NCI-H2171 (cell line): ENCODE measurements at regions not wholly inside any gene's neighbourhood (a gene's known extent, or its start where the extent isn't known, plus 50 kb on each side); places are given as distances from the start of the nearest gene placed in this dataset.

ENCODE experiments used
- DNase-seq: peaks from one replicate; lab custom pipeline; 2025; lab: John Stamatoyannopoulos, UW

- no peak for DNase-seq
Measured at GRCh38 chr5:20554001-20554400, 566.0 kb upstream of the CDH18 start.

DNA sequence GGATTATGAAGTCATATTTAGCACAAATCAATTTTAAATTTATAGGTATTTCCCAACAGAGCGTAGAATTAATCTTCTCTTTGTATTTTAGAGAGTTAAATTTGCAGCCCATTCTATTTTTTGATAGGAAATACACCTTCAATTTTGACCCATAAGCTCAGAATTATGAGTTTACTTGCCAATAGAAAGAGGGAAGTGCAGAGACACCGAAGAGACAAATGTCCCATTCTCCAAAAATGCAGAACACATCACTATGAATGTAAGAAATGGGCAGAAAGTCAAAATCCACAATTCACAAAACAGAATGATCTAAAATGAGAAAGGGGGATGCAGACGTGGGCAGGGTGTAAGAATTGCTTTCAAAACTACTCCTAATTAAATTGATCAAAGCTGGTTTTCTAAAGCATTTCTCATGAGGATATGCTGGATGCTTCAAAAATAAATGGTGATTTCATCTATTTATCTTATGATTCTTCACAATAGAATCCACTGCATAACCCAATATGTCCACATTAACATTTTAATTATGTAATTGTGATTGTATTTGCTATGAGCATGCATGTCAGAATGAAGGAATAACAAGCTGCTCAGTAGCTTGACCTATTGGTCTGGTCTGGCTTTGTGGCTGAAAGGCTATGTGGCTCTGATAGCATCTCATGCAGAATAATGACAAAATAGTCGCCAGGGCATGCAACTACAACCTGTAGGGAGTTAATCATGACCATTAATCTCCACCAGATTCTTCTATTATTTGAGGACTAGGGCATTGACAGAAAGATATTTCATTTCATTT is 550.1 kb upstream of the CDH18 start:
- DNase-seq, result no peak

DNA sequence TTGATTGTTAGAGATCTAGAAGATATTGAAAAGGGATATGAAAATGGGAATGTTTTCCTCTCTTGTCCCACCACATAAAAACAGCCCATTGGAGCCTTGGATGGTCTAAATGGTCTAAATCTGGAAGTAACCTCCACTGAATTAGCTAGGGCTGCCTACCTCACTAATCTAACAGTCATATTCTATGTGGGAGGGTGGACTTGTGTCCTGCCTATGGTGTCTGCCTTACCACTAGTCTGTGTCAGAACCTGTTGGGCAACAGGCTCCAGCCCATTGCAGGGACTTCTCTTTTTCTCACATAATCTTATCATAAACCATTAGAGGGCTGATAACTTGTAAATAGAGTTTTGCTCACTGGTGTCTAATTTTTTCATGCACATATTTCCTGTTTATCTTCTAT is 548.8 kb upstream of the CDH18 start:
- DNase-seq, result no peak

DNA sequence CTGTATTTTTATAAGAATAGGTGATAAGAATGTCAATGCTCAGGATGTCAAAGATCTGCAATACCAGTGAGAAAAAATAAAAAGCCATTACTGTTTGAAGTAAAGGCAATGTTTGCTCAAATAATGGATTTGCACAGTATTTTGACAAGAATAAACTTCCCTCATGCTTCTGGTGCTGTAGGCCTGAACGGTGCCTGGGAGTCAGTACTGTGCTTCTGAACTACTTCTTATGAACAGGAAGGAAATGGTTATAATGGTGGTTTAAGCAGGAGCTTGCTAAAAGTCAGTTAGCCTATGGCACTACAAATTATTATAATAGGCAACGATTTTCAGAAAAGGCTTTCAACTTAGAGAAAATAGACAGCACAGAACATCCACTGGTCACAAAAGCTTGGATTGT is 548.3 kb upstream of the CDH18 start:
- no peak for DNase-seq

- no peak for DNase-seq
Measured at GRCh38 chr5:20528471-20528870, 540.5 kb upstream of the CDH18 start.

DNA sequence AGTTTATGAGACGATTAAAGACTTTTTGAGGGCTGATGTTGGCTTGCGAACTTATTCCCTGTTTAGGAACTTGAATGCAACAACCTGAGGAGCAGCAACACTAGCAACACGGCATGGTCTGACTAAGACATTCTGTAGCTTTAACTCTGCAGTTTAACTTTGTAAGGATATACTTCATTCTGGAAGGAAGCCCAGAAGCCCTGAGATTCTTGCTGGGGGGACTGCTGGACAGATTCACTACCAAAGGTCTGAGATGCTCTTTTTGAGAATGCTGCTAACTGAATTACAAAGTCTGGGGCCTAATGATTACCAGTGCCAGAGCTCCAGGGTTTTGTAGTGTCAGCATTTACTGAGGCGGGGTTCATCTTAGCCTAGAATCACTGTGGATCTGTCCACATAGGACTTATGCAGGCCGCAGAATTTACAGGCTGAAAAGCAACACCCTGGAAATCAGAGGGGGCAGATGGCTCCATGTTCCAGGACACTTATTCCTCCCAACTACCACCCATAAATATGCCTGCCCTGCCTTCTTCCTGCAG is 537.1 kb upstream of the CDH18 start:
- no peak for DNase-seq

- no peak for DNase-seq
Measured at GRCh38 chr5:20522905-20523482, 535.0 kb upstream of the CDH18 start.

DNA sequence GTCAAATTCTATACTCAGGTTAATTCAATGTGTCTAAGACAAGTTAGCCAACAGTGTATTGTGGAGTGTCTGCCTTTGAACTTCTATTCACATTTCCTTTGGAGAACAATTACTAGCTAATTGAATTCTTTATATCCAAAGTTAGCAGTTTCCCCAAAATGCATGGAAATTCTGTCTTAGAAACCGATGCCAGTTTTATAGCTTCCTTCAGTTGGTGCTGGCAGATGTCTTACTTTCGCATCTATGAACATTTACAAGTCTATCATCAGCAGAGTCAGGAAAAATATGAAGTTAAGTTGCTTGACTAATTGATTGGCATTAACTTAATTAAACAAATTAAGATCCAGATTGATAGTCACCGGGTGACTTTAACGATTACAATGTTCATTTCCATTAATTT is 527.6 kb upstream of the CDH18 start:
- no peak for DNase-seq

GRCh38 chr5:20514145-20514544 is 526.1 kb upstream of the CDH18 start:
- DNase-seq, result no peak

GRCh38 chr5:20500546-20500945 is 512.5 kb upstream of the CDH18 start:
- DNase-seq, result no peak

- no peak for DNase-seq
Measured at GRCh38 chr5:20498926-20499325, 510.9 kb upstream of the CDH18 start.

GRCh38 chr5:20498102-20498501 is 510.1 kb upstream of the CDH18 start:
- no peak for DNase-seq

GRCh38 chr5:20497356-20497755 is 509.4 kb upstream of the CDH18 start:
- DNase-seq, result no peak

DNA sequence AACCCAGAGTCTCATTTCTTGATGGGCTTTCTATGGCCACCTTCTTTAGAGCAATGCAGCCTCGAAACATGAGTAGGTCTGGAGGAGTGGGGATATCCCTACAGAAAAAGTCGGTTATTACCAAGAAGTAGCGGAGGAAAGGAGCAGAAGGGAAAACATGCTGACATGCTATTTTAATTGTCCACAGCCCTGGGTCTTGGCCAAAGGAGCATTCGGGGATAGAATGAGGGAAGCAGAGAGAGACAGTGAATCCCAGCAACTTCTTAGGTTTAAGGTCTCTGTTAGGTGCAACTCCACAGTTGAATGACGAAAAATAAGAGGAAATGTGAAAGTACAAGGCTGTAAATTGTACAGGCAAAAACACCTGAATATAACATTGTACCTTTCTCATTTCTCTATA is 506.7 kb upstream of the CDH18 start:
- DNase-seq, result no peak

DNA sequence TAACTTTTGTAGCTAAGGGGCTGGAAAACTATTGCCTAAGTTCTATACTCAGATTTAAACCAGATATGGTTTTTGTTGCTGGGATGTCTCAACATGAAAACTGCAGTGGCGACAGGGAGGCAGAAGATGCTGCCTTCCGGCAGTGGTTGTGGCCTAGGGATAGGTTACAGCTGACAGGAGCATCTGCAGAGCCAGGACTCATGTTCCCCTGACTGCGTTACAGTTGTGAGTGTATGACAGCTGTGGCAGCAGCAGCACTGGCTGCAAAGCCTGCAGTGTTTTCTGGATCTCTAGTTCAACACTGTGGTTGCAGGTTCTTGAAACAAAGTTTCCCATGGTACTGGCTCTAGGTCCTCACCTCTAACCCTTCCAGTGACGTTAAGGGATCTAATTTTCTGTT is 498.8 kb upstream of the CDH18 start:
- no peak for DNase-seq

- no peak for DNase-seq
Measured at GRCh38 chr5:20476016-20476415, 488.0 kb upstream of the CDH18 start.

DNA sequence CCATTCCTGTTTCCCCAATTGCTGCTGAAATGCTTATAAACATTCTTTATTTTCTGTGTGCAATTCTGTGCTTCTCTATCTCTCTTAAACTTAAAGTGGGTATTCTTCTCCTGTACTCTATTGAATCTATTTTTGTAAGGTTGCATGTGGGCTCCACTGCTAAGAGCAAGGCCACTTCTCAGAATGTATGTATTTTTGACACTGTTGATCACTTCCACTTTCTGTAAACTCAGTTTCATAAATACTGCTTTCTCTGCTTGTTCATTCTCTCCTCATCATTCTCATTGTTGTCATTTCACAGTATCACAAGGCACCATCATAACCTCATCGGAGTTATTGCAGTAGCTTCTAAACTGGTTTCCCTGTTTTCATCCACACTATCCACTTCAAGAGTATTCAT is 483.0 kb upstream of the CDH18 start:
- no peak for DNase-seq

GRCh38 chr5:20469792-20470191 is 481.8 kb upstream of the CDH18 start:
- DNase-seq, result no peak

DNA sequence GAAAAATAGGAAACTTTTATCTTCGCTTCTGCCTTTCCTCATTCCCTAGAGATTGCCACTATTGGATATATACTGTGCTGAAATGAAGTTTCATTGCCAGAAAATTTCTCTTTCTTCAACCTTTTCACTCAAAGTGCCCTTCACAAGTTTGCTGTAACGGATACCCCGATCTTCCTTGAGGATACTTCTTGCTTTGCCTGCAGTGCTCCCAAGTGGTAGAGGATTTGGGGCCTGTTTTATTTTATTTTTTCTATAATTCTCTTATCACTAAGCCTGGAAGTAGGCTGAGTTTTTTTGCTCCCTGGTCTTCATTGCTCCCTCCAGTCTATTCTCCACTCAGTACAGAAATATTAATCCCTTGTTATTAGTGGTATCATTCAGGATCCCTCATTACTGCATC is 481.4 kb upstream of the CDH18 start:
- no peak for DNase-seq

GRCh38 chr5:20466512-20466911 is 478.5 kb upstream of the CDH18 start:
- DNase-seq, result no peak

DNA sequence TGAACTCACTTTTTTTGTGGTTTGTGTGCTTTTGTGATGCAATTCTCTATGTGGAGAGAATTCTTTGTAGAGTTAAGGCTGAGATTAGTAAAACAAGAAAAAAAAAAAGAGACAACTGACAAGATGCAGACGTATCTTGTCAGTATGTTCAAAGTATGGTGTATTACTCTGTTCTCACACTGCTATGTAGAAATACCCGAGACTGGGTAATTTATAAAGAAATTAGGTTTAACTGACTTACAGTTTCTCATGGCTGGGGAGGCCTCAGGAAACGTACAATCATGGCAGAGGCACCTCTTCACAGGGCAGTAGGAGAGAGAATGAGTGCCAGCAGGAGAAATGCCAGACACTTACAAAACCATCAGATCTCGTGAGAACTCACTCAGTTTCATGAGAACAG is 475.2 kb upstream of the CDH18 start:
- DNase-seq, result no peak

GRCh38 chr5:20446121-20446520 is 458.1 kb upstream of the CDH18 start:
- DNase-seq, result no peak

- no peak for DNase-seq
Measured at GRCh38 chr5:20445326-20445860, 457.4 kb upstream of the CDH18 start.

DNA sequence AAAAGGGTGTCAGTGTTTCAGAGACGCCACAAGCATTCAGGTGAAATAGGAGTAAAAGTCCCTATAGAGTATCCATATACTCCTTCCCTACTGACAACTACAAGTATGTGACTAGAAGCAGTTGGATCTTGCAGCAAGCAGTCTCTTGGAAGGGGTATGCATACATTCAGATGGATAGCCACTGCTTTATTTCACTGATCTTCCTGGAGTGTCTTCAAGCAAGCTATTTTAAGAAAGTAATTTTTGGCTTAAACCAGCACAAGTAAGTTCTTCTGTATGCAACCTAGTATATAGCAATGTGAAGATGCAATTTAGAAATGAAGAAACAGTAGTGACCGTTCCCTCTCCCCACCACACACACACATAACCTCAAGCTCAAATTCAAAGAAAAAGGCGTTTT is 446.8 kb upstream of the CDH18 start:
- no peak for DNase-seq
